Dermis microvascular lymphatic vessel endothelial cell (primary cell): ENCODE measurements at regions not wholly inside any gene's neighbourhood (a gene's known extent, or its start where the extent isn't known, plus 50 kb on each side); places are given as distances from the start of the nearest gene placed in this dataset.

Source experiments
- DNase-seq, 2 donors: peaks; one replicate each; pipeline versions ENCODE4 v3.0.0 to v3.0.0-alpha.2; 2010; ENCODE audit warnings: low read depth in 2 of 2

- DNase-seq, result no peak
Observed at GRCh38 chr2:163269374-163270021, 430.9 kb upstream of the KCNH7 start.

- no peak for DNase-seq
Observed at GRCh38 chr2:163266772-163267171, 428.2 kb upstream of the KCNH7 start.

GRCh38 chr2:163265562-163265961 lies 427.0 kb upstream of the KCNH7 start:
- no peak for DNase-seq

- no peak for DNase-seq
Observed at GRCh38 chr2:163264341-163264740, 425.8 kb upstream of the KCNH7 start.

GRCh38 chr2:163259489-163259888 lies 420.9 kb upstream of the KCNH7 start:
- DNase-seq, result no peak

GRCh38 chr2:163255086-163255485 lies 416.5 kb upstream of the KCNH7 start:
- DNase-seq, result no peak

GRCh38 chr2:163253621-163254285 lies 415.2 kb upstream of the KCNH7 start:
- DNase-seq, result no peak

- no peak for DNase-seq
Observed at GRCh38 chr2:163252199-163252598, 413.6 kb upstream of the KCNH7 start.

- DNase-seq, result no peak
Observed at GRCh38 chr2:163248376-163249253, 410.0 kb upstream of the KCNH7 start.

GRCh38 chr2:163247847-163248220 lies 409.3 kb upstream of the KCNH7 start:
- DNase-seq, result no peak

GRCh38 chr2:163247156-163247846 lies 408.7 kb upstream of the KCNH7 start:
- no peak for DNase-seq

GRCh38 chr2:163246135-163246534 lies 407.6 kb upstream of the KCNH7 start:
- DNase-seq, result no peak

- no peak for DNase-seq
Observed at GRCh38 chr2:163236553-163236952, 398.0 kb upstream of the KCNH7 start.

GRCh38 chr2:163231666-163232065 lies 393.1 kb upstream of the KCNH7 start:
- DNase-seq, result no peak

GRCh38 chr2:163213661-163214081 lies 375.1 kb upstream of the KCNH7 start:
- DNase-seq, result no peak

- DNase-seq, result no peak
Observed at GRCh38 chr2:163210430-163210918, 371.9 kb upstream of the KCNH7 start.

- DNase-seq, result no peak
Observed at GRCh38 chr2:163207693-163208370, 369.3 kb upstream of the KCNH7 start.

- no peak for DNase-seq
Observed at GRCh38 chr2:163205589-163206254, 367.2 kb upstream of the KCNH7 start.

- no peak for DNase-seq
Observed at GRCh38 chr2:163200741-163201140, 362.2 kb upstream of the KCNH7 start.

GRCh38 chr2:163198972-163199371 lies 360.4 kb upstream of the KCNH7 start:
- DNase-seq, result no peak

- no peak for DNase-seq
Observed at GRCh38 chr2:163198007-163198406, 359.4 kb upstream of the KCNH7 start.
